GM18858 (cell line): ENCODE measurements at regions not wholly inside any gene's neighbourhood (a gene's known extent, or its start where the extent isn't known, plus 50 kb on each side); places are given as distances from the start of the nearest gene placed in this dataset.

Experiments
- ATAC-seq: cut with Tn5 transposase; IDR thresholded peaks from one replicate; pipeline ENCODE4 v1.9.1; 2021; ENCODE audit not compliant: unreplicated experiment

DNA sequence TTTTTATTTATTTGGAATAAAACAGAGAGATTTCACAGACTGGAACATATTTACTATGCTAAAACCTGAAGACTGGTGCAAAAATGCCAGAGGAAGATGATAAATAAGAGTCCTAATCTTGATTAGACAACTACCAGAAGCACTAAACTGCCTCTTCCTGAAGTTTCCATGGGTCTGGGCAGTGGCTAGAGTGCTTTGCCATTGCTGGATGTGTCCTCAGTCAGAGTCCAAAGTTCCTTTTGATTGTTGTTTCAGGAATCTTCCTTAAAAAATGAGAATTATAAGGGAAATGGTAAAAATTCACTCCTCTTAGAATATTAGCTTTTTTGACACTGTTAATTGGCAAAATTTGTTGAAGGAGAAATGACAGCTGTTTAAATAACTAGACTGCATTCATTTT, 86.3 kb upstream of the AHR start:
- ATAC-seq, result no peak

DNA sequence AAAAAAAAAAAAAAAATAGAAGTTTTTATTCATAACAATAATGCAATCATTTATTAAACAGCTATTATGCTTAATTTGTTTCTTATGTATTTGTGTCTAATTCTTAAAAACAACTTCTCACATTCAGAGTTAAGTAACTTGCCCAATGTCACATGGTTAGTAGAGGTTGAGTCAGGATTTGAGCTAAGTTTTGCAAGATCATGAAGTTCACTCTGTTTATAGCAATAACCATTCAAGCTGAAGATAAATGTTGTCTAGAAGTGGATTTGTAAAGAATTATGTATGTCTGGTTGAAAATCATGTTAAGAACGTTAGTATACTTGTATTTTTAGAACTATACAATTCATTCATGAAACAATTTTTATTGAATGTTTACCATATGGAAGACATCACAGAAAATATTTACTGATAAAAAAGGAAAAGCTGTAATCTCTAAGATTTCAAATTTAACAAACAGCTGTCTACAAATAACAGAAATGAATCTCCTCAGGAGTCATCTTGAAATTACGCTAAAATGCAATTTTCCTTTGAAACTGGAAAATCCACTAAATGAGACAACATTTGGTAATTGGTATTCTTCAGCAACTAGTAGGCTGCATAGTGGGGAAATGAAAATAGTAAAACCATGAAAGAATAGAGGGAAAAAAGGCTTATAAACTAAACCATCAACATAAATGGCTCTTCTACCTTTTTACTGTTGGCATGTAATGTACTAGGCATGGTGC, 70.5 kb upstream of the AHR start:
- no peak for ATAC-seq

DNA sequence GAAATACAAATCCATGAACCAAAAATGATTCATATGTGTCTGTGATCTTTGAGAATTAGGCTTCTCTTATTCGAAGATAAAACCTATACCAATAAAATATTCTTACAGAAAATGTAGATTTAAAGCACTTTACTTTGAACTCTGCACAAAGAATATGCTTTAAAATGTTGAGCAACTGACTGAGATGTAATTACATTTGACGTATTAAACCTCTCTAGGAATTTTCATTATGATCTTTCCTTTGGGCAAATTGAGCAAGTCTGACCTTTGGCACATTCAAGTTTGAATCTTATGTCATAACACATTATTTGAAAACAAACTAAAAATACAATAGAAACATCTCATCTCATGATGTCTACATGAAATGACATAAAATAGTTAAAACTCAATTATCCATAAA, 69.2 kb upstream of the AHR start:
- ATAC-seq, result no peak

DNA sequence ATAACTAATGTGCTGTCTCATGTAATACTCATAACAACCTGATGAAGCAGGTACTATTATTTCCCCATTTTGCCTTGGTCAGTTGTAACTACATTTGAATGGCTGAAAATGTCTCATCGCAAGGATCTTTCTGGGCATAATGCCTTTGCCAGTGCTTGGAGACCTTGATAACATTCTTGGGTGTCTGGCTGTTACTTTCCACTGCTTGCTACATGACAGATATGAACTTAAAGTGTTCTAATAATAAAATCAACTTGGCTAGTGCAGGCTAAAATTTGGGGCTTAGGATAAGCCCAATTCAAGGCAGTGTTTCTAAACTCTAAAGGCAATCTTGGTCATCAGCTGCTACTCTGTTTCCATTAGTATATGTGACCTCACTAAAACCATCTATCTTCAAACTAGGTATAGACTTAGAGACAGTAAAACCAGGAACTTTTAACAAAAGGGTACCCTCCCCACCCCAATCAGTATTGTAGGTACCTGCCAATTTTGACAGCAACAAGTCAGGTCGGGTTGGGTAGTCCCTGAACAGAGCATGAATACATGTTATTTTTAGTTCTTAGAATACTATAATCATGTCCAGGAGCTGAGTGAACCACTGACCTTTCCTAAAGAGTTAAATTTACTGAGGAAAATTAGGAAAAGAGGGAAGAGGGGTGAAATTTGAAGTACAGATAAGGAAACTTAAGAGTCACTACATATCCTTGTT, 68.2 kb upstream of the AHR start:
- no peak for ATAC-seq

DNA sequence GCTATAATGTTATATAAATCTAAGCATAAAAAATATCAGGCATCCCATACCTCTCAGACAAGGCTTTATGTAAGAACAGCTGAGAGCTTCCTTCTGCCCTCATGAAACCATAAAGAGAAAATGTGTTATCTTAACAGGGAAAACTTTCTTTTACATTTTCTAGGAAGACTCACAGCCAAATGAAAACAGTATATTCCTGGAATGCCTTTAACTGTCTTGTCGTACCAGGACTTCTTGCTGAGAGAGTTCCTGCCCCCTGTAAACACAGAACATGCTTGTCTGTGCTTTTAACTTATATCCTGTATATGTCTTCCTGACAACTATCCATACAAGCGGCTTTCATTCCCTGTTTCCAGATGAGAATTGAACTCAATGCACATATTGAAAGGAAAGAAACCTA, 64.8 kb upstream of the AHR start:
- ATAC-seq, result no peak

DNA sequence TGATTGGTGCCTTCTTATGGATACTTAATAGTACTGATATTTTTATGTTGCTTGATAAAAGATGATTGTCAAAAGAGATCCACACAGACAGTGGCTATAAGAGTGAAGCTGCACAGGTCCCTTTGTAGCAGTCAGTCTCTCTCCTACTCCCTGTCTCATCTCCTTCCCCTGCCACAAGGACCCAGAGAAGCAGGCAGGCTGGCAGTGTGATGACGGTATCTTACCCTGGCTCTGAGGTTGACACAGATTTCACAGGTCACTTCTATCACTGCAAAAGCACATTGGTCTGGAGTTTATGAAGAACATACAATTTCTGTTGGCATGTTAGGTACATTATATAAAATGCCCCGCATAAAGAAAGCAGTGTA, 64.4 kb upstream of the AHR start:
- ATAC-seq, result peak; percentile 21

DNA sequence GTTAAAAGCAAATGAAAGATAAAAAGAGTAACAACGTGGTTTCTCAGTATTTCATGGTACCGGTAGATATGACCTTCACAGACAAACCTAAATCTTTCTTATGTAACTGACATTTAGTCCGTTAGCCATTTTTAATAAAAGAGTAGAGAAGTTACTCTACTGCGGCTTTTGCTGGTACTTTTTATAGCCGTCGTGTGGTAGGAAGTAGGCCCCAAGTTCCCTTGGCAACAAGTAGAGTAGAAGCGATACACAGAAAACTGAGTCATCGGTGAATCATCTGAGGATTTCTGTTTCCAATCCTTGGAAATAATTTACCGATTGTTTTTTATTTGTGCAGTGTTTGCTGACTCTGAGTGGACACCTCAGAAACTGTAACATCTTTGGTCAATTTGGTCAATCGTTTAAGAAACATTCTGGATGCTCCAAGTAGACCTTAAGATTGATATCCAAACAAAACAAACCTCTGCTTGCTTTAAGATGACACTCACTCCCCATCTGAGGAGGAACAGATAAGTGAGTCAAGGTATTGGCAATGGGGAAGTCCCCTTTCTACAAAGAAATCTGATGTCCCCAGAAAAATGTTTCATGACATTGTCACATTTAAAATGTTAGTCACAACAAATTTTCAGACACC, 63.9 kb upstream of the AHR start:
- ATAC-seq, result peak; percentile 93

DNA sequence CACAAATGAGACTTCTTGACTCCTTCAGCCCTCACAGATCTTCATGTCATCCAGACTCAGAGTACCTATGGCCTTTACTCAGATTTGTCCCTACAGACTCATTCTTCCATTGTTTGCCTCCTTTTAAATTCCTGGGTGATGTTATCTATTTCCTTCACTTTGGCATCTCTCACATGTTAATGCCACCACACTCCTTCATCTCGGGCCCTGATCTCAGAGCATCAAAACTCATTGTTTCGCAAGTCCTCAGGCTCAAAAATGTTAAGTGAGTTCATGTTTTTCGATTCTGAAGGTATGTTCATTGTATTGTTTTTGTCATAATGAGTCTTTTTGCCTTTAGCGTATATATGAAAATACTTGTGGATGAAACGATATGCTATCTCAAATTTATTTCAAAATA, 62.3 kb upstream of the AHR start:
- no peak for ATAC-seq

DNA sequence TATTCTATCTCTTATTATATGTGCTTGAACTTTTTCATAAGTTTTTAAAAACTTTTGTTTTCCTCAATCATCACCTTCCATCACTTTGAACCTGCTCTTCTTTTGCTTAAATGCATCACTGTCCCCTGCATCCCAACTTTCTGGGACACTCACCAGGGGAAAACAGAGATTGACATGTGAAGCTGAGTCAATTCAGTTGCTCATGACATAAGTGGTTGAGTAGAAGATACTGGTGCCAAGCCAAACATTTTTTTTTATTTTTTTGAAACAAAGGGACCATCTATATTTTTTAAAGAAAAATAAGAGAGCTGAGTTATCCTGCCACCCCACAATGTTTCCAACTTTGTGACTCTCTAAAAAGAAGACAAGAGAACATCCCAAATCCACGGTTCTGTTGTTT, 61.8 kb upstream of the AHR start:
- no peak for ATAC-seq

DNA sequence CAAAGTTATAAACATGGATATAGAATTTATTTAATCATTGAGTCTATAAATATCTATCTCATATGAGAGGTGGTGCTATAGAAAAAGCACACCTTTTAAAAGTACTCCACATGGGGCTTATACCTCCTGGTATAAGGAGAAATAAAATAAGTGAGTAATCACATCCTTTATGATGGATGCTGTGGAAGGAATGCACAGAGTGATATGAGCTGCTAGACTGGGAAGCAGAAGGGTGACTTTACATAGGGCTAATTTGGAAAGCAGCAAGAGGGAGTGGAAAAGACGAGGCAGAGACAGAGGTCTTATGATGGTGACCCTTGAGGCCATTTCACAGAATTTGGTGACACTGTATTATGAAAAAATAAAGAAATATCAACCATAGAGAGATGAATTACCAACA, 59.4 kb upstream of the AHR start:
- ATAC-seq, result no peak

DNA sequence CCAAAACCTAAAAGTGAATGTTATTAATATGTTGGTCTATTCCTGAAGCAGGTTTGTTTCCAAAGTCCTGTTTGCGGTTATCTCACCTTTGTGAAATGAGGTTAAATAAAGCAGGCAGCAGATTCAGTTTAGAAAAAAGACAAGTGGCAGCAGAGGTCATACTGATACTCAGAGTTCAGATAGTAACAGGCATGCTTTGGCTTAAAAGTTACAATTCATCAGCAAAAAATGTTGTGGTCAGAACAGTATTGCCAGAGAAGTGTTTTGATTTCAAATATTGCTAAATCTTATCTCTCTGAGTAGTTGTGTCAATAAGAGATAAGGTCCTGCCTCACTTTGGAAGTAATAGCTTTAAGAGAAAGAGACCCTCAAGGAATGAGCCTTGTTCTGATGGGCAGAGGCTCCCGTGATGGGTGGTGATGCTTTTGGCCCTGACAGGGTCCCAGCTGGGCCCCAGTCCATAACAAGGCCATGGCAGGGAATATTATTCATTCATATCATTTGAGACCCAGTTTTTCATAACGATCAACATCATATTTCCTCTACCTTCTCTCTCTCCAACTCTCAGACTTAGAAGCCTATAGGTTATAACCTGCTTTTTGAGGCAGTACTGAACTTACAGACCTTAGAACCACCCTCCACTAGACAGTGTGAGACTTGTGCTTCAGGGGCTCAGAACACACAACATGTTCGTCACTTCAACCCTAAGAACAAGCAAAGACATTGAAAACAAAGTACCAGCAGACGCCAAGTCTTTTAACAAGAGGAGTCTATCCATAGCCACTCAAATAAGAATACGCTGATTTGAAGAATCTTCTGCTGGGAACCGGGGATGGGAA, 58.5 kb upstream of the AHR start:
- ATAC-seq, result no peak

DNA sequence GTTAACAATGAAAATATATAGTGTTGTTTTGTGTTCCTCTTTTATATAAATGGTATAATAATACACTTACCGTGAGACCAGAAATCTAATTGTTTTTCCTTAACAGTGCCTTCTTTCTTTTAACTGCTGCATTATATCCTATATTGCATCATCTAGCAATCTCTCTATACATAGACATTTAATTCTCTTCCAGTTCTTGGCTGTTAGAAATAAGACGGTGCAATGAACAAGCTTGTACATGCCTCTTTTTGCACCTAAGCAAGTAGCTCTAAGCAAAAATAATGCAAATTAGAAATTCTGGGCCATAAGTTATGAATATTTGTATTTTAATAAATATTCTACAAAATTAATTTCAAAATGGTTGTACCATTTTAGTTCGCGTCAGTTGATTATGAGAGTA, 55.9 kb upstream of the AHR start:
- no peak for ATAC-seq

DNA sequence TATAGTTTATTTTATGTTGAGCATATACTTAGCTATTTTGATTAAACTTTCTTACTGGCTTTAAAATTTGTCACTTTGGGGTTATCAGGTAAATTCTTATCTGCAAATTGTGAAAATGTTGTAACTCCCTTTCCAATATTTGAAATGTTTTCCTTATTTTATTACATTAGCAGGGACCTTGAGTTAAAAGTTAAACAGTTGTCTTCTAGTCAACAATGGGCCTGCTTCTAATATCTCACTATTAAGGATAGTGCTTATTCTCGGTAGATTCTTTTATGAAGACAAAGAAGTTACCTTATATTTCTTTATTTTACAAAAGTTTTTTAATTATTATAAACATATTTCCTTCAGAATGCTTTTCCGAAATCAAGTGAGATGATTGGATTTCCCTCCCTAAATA, 53.7 kb upstream of the AHR start:
- ATAC-seq, result no peak

DNA sequence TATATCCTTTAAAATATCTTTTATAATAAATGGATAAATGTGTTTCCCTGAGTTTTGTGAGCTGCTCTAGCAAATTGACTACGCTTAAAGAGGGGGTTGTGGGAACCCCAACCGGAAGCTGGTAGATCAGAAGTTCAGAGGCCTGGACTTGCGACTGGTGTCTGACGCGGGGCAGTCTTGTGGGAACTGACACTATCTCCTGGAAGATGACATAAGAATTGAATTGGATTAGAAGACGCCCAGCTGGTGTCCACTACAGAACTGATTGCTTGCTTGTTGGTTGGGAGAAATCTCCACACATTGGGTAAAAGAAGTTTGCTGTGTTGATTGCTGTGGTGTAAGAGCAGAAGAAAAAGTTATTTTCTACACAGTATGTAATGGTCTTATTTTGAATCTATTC, 51.1 kb upstream of the AHR start:
- ATAC-seq, result no peak

DNA sequence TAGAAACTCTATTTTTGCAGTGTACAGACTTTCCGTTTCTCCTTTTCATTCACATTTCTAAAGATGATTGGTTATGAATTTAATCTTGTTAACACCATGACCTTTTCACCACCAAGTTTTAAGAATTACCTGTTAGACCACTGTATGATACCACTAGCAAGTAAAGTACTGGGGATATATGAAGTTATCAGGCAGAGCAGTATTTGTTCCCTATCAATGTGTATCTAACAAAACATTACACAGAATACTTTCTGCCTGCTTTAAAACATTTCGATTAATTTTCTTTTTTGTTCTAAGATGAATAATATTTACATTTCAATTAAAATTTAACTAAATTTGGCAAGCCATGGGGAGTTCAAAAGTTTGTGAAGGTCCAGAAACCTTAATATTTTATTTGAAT, 49.9 kb upstream of the AHR start:
- no peak for ATAC-seq
